IMR-90 (cell line): ENCODE measurements at regions not wholly inside any gene's neighbourhood (a gene's known extent, or its start where the extent isn't known, plus 50 kb on each side); places are given as distances from the start of the nearest gene placed in this dataset.

Experiments
- BHLHE40 ChIP-seq: fragments of 150-350 bp; IDR thresholded peaks from 2 replicates; pipeline ENCODE4 v1.6.1; 2016; ENCODE audit warnings: mild to moderate bottlenecking, low read depth, low read length
- CEBPB ChIP-seq: IDR thresholded peaks from 2 replicates; pipeline ENCODE4 v1.6.1; 2012; ENCODE audit warnings: low read depth, low read length, improper control_type of control experiment
- CHD1 ChIP-seq: IDR thresholded peaks from 2 replicates; pipeline ENCODE4 v1.6.1; 2012; ENCODE audit warnings: low read depth, low read length, improper control_type of control experiment
- FOS ChIP-seq: fragments of 150-350 bp; IDR thresholded peaks from 2 replicates; pipeline ENCODE4 v1.6.1; 2016; ENCODE audit warnings: low read depth, low read length
- MAFK ChIP-seq: IDR thresholded peaks from 2 replicates; pipeline ENCODE4 v1.6.1; 2012; ENCODE audit warnings: low read depth, low read length, improper control_type of control experiment
- MAZ ChIP-seq: IDR thresholded peaks from 2 replicates; pipeline ENCODE4 v1.6.1; 2012; ENCODE audit warnings: low read depth, mild to moderate bottlenecking, low read length, improper control_type of control experiment, moderate library complexity, borderline replicate concordance
- MXI1 ChIP-seq: IDR thresholded peaks from 2 replicates; pipeline ENCODE4 v1.6.1; 2012; ENCODE audit warnings: low read depth, mild to moderate bottlenecking, low read length, moderate library complexity, borderline replicate concordance
- NFE2L2 ChIP-seq: fragments of 150-350 bp; IDR thresholded peaks from 2 replicates; pipeline ENCODE4 v1.6.1; 2016; ENCODE audit warnings: low read depth, mild to moderate bottlenecking, low read length
- POLR2A ChIP-seq: IDR thresholded peaks from 2 replicates; pipeline ENCODE4 v1.6.1; 2012; ENCODE audit warnings: mild to moderate bottlenecking, low read depth, low read length
- RAD21 ChIP-seq: IDR thresholded peaks from 2 replicates; pipeline ENCODE4 v1.6.1; 2012; ENCODE audit warnings: low read length, improper control_type of control experiment
- SMC3 ChIP-seq: fragments of 150-350 bp; IDR thresholded peaks from 2 replicates; pipeline ENCODE4 v1.6.1; 2016; ENCODE audit warnings: low read depth, mild to moderate bottlenecking, antibody characterized with exemption, low read length, moderate library complexity
- TF ChIP-seq, protein P1 (sequence below): conservative IDR thresholded peaks from 2 replicates; pipeline ENCODE4 v1.5.1; 2012; ENCODE audit warnings: mild to moderate bottlenecking, low read depth, low read length, improper control_type of control experiment
- TF ChIP-seq, protein P2 (sequence below): fragments of 150-350 bp; IDR thresholded peaks from 2 replicates; pipeline ENCODE4 v1.6.1; 2017; ENCODE audit warnings: mild to moderate bottlenecking, antibody characterized with exemption, low read length, low read depth
- TF ChIP-seq, protein P3 (sequence below): fragments of 150-350 bp; IDR thresholded peaks from 2 replicates; pipeline ENCODE4 v1.6.1; 2016; ENCODE audit warnings: low read depth, mild to moderate bottlenecking, low read length, moderate library complexity, borderline replicate concordance

DNA sequence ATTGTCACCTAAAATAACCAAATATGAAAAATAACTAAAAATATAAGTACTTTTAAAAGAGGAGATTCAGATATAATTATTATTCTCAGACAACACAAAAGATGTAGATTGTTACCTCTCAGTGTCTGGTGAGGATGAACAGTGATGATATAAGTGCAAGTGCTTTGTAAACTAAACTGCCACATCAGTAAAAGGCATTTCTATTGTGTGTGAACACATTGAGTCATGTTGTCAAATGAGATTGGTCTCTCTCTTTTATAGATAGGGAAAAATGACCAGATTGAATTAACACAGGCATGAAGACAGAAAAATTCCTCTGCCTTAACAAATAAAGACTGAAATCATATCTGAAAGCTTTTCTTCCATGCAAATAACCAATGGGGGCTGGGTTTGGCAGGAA lies 182.4 kb upstream of the TMEFF2 start:
- TF ChIP-seq, protein P1, sequence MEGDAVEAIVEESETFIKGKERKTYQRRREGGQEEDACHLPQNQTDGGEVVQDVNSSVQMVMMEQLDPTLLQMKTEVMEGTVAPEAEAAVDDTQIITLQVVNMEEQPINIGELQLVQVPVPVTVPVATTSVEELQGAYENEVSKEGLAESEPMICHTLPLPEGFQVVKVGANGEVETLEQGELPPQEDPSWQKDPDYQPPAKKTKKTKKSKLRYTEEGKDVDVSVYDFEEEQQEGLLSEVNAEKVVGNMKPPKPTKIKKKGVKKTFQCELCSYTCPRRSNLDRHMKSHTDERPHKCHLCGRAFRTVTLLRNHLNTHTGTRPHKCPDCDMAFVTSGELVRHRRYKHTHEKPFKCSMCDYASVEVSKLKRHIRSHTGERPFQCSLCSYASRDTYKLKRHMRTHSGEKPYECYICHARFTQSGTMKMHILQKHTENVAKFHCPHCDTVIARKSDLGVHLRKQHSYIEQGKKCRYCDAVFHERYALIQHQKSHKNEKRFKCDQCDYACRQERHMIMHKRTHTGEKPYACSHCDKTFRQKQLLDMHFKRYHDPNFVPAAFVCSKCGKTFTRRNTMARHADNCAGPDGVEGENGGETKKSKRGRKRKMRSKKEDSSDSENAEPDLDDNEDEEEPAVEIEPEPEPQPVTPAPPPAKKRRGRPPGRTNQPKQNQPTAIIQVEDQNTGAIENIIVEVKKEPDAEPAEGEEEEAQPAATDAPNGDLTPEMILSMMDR, result no peak
- TF ChIP-seq CEBPB (no peak), POLR2A (no peak), MAFK (no peak), CHD1 (no peak), FOS (no peak), MXI1 (no peak), RAD21 (no peak), SMC3 (no peak), BHLHE40 (no peak), MAZ (no peak), NFE2L2 (no peak)
- TF ChIP-seq, protein P2, sequence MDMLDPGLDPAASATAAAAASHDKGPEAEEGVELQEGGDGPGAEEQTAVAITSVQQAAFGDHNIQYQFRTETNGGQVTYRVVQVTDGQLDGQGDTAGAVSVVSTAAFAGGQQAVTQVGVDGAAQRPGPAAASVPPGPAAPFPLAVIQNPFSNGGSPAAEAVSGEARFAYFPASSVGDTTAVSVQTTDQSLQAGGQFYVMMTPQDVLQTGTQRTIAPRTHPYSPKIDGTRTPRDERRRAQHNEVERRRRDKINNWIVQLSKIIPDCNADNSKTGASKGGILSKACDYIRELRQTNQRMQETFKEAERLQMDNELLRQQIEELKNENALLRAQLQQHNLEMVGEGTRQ, result no peak
- TF ChIP-seq, protein P3, sequence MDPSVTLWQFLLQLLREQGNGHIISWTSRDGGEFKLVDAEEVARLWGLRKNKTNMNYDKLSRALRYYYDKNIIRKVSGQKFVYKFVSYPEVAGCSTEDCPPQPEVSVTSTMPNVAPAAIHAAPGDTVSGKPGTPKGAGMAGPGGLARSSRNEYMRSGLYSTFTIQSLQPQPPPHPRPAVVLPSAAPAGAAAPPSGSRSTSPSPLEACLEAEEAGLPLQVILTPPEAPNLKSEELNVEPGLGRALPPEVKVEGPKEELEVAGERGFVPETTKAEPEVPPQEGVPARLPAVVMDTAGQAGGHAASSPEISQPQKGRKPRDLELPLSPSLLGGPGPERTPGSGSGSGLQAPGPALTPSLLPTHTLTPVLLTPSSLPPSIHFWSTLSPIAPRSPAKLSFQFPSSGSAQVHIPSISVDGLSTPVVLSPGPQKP, result no peak
